ENCODE measurements at regions not wholly inside any gene's neighbourhood (a gene's known extent, or its start where the extent isn't known, plus 50 kb on each side); places are given as distances from the start of the nearest gene placed in this dataset.

DNA sequence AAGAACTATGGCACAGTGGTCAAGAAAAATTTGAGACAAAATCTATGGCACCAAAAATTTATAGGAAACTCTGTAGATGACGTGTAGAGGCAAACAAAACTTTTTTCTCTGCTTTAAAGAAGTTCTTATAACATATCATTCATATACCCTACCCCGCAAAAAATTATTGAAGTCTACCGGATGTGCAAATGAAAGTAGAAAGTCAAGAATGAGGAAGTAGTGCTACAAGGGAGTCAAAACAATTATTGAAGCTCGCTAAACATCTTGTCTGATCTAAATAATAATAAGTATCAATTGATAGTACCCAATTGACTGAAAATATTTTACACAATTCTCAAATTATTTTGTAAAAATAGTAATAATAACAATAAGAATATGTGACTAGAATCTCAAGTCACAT is 398.5 kb downstream of the TAF11L14 start:
- TF ChIP-seq TOX (CRISPR knock-in tag; IDR thresholded peaks at IDR 0.05; ENCODE audit: borderline replicate concordance) (no peak), PPARA (CRISPR knock-in tag; IDR thresholded peaks at IDR 0.05; ENCODE audit: borderline replicate concordance) (no peak)
